SK-N-SH (cell line): ENCODE measurements at regions not wholly inside any gene's neighbourhood (a gene's known extent, or its start where the extent isn't known, plus 50 kb on each side); places are given as distances from the start of the nearest gene placed in this dataset.

Experiments
- CTCF ChIA-PET: fragments of 300-600, 350-600 bp; formaldehyde crosslinking; extraction: SDS; loops from one replicate; lab custom pipeline; 2021; lab: Yijun Ruan, JAX
- POLR2A ChIA-PET: fragments of 350-600 bp; sonication (Branson Sonifier 250); formaldehyde crosslinking; extraction: SDS; loops from one replicate; lab custom pipeline; 2020; ENCODE audit warnings: antibody characterized with exemption, inconsistent platforms; lab: Yijun Ruan, JAX
- DNase-seq: peaks from one replicate; pipeline ENCODE4 v3.0.0; 2012
- H2AFZ ChIP-seq: fragments of 200-600 bp; sonication (generic); 2 replicates; pipeline ENCODE4 v1.8.1; 2016; ENCODE audit warnings: antibody characterized with exemption, mild to moderate bottlenecking, low read depth
- H3F3A ChIP-seq: fragments of 200-600 bp; sonication (generic); replicated peaks from 2 replicates; pipeline ENCODE3; 2016; ENCODE audit warnings: antibody characterized with exemption, mild to moderate bottlenecking; ENCODE audit not compliant: insufficient read depth
- H3K27ac ChIP-seq, 2 experiments: fragments of 200-500 bp in 1 of 2; fragments of 200-600 bp in 1 of 2; sonication (Bioruptor generic) in 1 of 2; sonication (generic), shearing (Covaris generic) in 1 of 2; 2 replicates each; pipeline versions ENCODE4 v1.5.1 to v1.6.1; 2014 to 2016; ENCODE audit warnings: low read depth in 2 of 2, inconsistent platforms in 1 of 2, low read length in 1 of 2, mild to moderate bottlenecking in 1 of 2, mixed read lengths in 1 of 2
- H3K27me3 ChIP-seq: fragments of 200-600 bp; sonication (generic), shearing (Covaris generic); 2 replicates; pipeline ENCODE4 v1.6.1; 2016; ENCODE audit warnings: mixed run types; ENCODE audit not compliant: insufficient read depth
- H3K36me3 ChIP-seq, 2 experiments: fragments of 200-500 bp in 1 of 2; fragments of 200-600 bp in 1 of 2; sonication (Bioruptor generic) in 1 of 2; sonication (generic) in 1 of 2; replicated peaks in 1 of 2; 2 replicates each; pipeline versions ENCODE3 to v1.5.1; 2014 to 2016; ENCODE audit warnings: low read length in 1 of 2, mild to moderate bottlenecking in 1 of 2; ENCODE audit not compliant: insufficient read depth in 2 of 2, control insufficient read depth in 1 of 2
- H3K4me1 ChIP-seq, 2 experiments: fragments of 200-500 bp in 1 of 2; fragments of 200-600 bp in 1 of 2; sonication (Bioruptor generic) in 1 of 2; sonication (generic), shearing (Covaris generic) in 1 of 2; 2 replicates each; pipeline versions ENCODE4 v1.5.1 to v1.6.1; 2014 to 2016; ENCODE audit warnings: low read depth in 1 of 2, low read length in 1 of 2, mixed run types in 1 of 2; ENCODE audit not compliant: insufficient read depth in 2 of 2, control insufficient read depth in 1 of 2
- H3K4me2 ChIP-seq: fragments of 200-600 bp; sonication (generic), shearing (Covaris generic); 2 replicates; pipeline ENCODE4 v1.6.1; 2017; ENCODE audit warnings: mixed run types
- H3K4me3 ChIP-seq, 2 experiments: fragments of 200-500 bp in 1 of 2; fragments of 200-600 bp in 1 of 2; sonication (Bioruptor generic) in 1 of 2; sonication (generic), shearing (Covaris generic) in 1 of 2; 2 replicates each; pipeline versions ENCODE4 v1.5.1 to v1.8.1; 2014 to 2016; ENCODE audit warnings: low read depth in 2 of 2, inconsistent platforms in 1 of 2, low read length in 1 of 2, mild to moderate bottlenecking in 1 of 2, mixed read lengths in 1 of 2, moderate library complexity in 1 of 2
- H3K79me2 ChIP-seq: fragments of 200-600 bp; sonication (generic); 2 replicates; pipeline ENCODE4 v1.8.1; 2017; ENCODE audit warnings: mild to moderate bottlenecking; ENCODE audit not compliant: insufficient read depth
- H3K9ac ChIP-seq: fragments of 200-600 bp; sonication (generic); 2 replicates; pipeline ENCODE4 v1.6.1; 2017; ENCODE audit warnings: mixed run types
- H3K9me2 ChIP-seq: fragments of 200-600 bp; sonication (generic); 2 replicates; pipeline ENCODE4 v1.6.1; 2017; ENCODE audit warnings: mixed run types
- H3K9me3 ChIP-seq: fragments of 200-600 bp; sonication (generic); 2 replicates; pipeline ENCODE4 v1.6.1; 2017; ENCODE audit warnings: mixed run types, mild to moderate bottlenecking, moderate library complexity
- H4K20me1 ChIP-seq: fragments of 200-600 bp; sonication (generic); 2 replicates; pipeline ENCODE4 v1.6.1; 2017; ENCODE audit warnings: mild to moderate bottlenecking, mixed run types; ENCODE audit not compliant: insufficient read depth
- CHD2 ChIP-seq: fragments of 150-350 bp; IDR thresholded peaks from 2 replicates; pipeline ENCODE4 v1.6.1; 2018; ENCODE audit warnings: low read length; ENCODE audit not compliant: partially characterized antibody
- CTCF ChIP-seq: fragments of 200-600 bp; sonication (generic); IDR thresholded peaks from 2 replicates; pipeline ENCODE4 v1.6.1; 2017; ENCODE audit warnings: antibody characterized with exemption, mild to moderate bottlenecking, moderate library complexity
- EP300 ChIP-seq, 2 experiments: IDR thresholded peaks; 2 replicates each; pipeline versions ENCODE4 v1.4.0 to v1.6.1; 2012; ENCODE audit warnings: borderline replicate concordance in 1 of 2, low read depth in 1 of 2, low read length in 1 of 2
- EZH2phosphoT487 ChIP-seq: fragments of 200-600 bp; sonication (generic); IDR thresholded peaks from 2 replicates; pipeline ENCODE4 v1.6.1; 2017; ENCODE audit warnings: low read depth, mixed run types, mild to moderate bottlenecking, antibody characterized with exemption, moderate library complexity, borderline replicate concordance
- FOSL2 ChIP-seq: IDR thresholded peaks from 2 replicates; pipeline ENCODE4 v1.4.0; 2012; ENCODE audit warnings: low read depth, mild to moderate bottlenecking, moderate library complexity, borderline replicate concordance
- FOXM1 ChIP-seq: IDR thresholded peaks from 2 replicates; pipeline ENCODE4 v1.4.0; 2012; ENCODE audit warnings: low read depth, mild to moderate bottlenecking
- GABPA ChIP-seq: IDR thresholded peaks from 2 replicates; pipeline ENCODE4 v1.4.0; 2012; ENCODE audit warnings: low read depth, mild to moderate bottlenecking
- GATA2 ChIP-seq: sonication (generic); formaldehyde crosslinking; IDR thresholded peaks from 2 replicates; pipeline ENCODE4 v1.5.0; 2020; ENCODE audit warnings: mild to moderate bottlenecking, missing genetic modification reagents
- MAX ChIP-seq: IDR thresholded peaks from 2 replicates; pipeline ENCODE4 v1.4.0; 2012; ENCODE audit warnings: low read depth
- NRF1 ChIP-seq: IDR thresholded peaks from 2 replicates; pipeline ENCODE4 v1.6.1; 2012; ENCODE audit warnings: low read depth, mild to moderate bottlenecking, low read length
- PBX3 ChIP-seq: IDR thresholded peaks from 2 replicates; pipeline ENCODE4; 2012
- POLR2AphosphoS5 ChIP-seq: IDR thresholded peaks from 2 replicates; pipeline ENCODE4 v1.6.1; 2012; ENCODE audit warnings: low read depth, low read length
- RFX5 ChIP-seq: IDR thresholded peaks from 2 replicates; pipeline ENCODE4 v1.6.1; 2012; ENCODE audit warnings: mild to moderate bottlenecking, improper control_type of control experiment, low read length
- SIN3A ChIP-seq: IDR thresholded peaks from 2 replicates; pipeline ENCODE4 v1.6.1; 2012; ENCODE audit warnings: low read depth, mild to moderate bottlenecking, low read length, moderate library complexity, borderline replicate concordance
- USF2 ChIP-seq: fragments of 150-350 bp; IDR thresholded peaks from 2 replicates; pipeline ENCODE4 v1.6.1; 2017; ENCODE audit warnings: antibody characterized with exemption, low read length, low read depth, borderline replicate concordance
- YY1 ChIP-seq: IDR thresholded peaks from 2 replicates; pipeline ENCODE4 v1.4.0; 2012; ENCODE audit warnings: low read depth, mild to moderate bottlenecking
- WGBS: methylation state at CpG from one replicate; pipeline ENCODE4 v1.1.6; 2017; ENCODE audit warnings: low lambda C conversion rate; 5-methylcytosine and 5-hydroxymethylcytosine counted together

GRCh38 chr7:119596651-119597050 is 676.3 kb upstream of the KCND2 start:
- Histone ChIP-seq H2AFZ (no peak overlapping the region), H3K4me1 (no peaks in the 10 kb centered on the region)
- no peak for DNase-seq
- TF ChIP-seq YY1 (no peak), EP300 (IDR thresholded peaks at IDR 0.05; ENCODE audit: borderline replicate concordance in 1 of 2, low read depth in 1 of 2, low read length in 1 of 2) (no peak), USF2 (no peak), POLR2AphosphoS5 (no peak), RFX5 (no peak), SIN3A (no peak), GATA2 (CRISPR knock-in tag) (no peak)
- TF ChIP-seq, all 33 proteins: peak for 0
- Histone ChIP-seq H4K20me1 (no peaks in the 10 kb centered on the region), H3K4me3 (no peak overlapping the region), H3K9me3 (no peaks in the 10 kb centered on the region), H3F3A (no peaks in the 10 kb centered on the region), H3K36me3 (no peaks in the 10 kb centered on the region), H3K27ac (no peak overlapping the region), H3K4me2 (no peak overlapping the region), H3K9ac (no peak overlapping the region), H3K27me3 (no peaks in the 10 kb centered on the region), H3K9me2 (no peaks in the 10 kb centered on the region), H3K79me2 (no peaks in the 10 kb centered on the region)
- CTCF ChIA-PET = interaction anchor here (0.7 kb wide), 1 partner anchor 295 kb away, joined by 3 read pairs; no protein-coding TSS in a partner anchor
- 0% methylated on average over 1 of the region's 1 CpG for WGBS
- POLR2A ChIA-PET = no interaction called here

DNA sequence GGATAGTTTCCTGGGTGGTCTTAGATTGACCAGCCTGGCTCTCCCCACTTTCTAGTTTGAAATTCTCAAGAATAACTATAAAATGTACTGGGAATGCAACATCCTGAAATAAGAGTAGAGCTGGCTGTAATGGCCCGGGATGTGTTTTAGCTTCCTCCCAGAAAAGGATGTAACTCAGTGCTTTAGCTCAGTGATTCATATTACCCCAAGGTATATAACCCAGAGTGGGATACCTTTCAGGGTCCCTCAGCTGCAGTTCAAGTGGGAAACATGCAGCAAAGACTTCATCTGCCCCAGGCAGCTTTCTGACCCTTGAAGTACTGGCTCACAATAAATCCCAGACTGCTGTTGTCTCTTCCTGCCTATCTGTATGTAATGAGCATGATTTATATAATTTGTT is 666.7 kb upstream of the KCND2 start:
- no peaks in the 10 kb centered on the region for H3K4me1 ChIP-seq
- CTCF ChIA-PET = no interaction called here
- no peak overlapping the region for H3K9ac ChIP-seq
- POLR2A ChIA-PET = no interaction called here
- H3K9me3 ChIP-seq = no peaks in the 10 kb centered on the region
- H3K4me3 ChIP-seq = no peak overlapping the region
- no peak for DNase-seq
- H3K4me2 ChIP-seq = no peak overlapping the region
- no peaks in the 10 kb centered on the region for H3F3A ChIP-seq
- H4K20me1 ChIP-seq = no peaks in the 10 kb centered on the region
- H3K27me3 ChIP-seq = no peaks in the 10 kb centered on the region
- no peak overlapping the region for H3K27ac ChIP-seq
- H3K36me3 ChIP-seq = no peaks in the 10 kb centered on the region
- TF ChIP-seq NRF1 (no peak), CTCF (no peak), RFX5 (no peak), FOSL2 (no peak), PBX3 (no peak), FOXM1 (no peak), GABPA (no peak), EZH2phosphoT487 (no peak), MAX (no peak), CHD2 (no peak)
- H3K9me2 ChIP-seq = peaks cover 3% of the 10 kb centered on the region; the same call in 1 of the 2 replicates
- no peak overlapping the region for H2AFZ ChIP-seq
- 0% methylated on average over 1 of the region's 1 CpG for WGBS
- no peaks in the 10 kb centered on the region for H3K79me2 ChIP-seq
